NCI-H2196 (cell line): ENCODE measurements at regions not wholly inside any gene's neighbourhood (a gene's known extent, or its start where the extent isn't known, plus 50 kb on each side); places are given as distances from the start of the nearest gene placed in this dataset.

Experiments used
- DNase-seq: peaks from one replicate; lab custom pipeline; 2025; ENCODE audit not compliant: unreplicated experiment; lab: John Stamatoyannopoulos, UW

DNA sequence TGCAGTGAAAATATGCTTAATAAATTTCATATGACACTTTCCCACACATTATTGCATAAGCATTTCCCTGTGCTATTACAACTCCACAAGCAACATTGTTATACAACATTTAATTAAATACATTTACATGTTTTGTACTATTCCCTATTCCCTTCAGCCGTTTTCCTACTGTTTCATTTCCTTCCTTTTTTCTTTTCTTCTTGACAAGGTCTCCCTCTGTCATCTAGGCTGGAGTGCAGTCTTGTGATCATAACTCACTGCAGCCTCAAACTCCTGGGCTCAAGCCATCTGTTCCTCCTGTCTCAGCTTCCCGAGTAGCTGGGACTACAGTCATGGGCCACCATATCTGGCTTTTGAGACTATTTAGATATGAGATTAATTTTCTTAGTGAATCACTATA lies 254.7 kb downstream of the NFKBIZ start:
- no peak for DNase-seq

DNA sequence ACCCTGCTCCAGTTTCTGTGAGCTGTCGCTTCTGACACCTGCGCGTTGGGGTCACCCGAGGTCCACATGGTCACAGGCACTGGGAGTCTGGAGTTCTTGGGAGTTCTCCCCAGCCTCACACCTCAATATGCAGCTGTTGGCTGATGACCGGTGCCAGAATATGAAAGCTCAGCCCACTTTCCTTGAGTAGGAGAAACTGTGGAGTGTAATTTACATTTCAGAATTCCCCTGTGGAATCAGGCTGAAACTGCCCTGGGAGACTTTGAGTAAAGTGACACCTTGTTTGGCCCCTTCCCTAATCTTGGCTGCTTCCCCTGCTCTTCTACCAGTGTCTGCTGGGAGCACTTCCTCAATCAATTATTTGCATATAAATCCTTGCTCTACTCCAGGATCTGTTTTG lies 255.9 kb downstream of the NFKBIZ start:
- no peak for DNase-seq

DNA sequence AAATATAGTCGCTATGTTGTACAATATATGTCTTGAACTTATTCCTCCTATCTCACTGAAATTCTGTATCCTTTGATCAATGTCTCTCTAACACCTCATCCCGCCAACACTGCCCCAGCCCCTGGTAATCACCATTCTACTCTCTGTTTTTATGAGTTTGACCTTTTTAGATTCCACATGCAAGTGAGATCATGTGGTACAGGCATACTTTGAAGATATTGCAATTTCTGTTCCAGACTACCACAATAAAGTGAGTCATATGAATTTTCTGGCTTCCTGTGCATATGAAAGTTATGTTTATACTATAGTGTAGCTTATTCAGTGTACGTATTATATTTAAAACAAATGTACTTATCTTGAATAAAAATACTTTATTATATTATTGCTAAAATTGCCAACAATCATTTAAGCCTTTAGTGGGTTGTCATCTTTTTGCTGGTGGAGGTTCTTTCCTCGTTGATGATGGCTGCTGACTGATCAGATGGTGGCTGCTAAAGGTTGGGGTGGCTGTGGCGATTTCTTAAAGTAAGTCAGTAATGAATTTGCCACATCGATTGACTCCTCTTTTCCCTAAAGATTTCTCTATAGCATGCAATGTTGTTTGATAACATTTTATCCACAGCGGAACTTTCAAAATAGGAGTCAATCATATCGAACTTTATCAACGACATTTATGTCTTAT lies 257.2 kb downstream of the NFKBIZ start:
- DNase-seq = no peak

DNA sequence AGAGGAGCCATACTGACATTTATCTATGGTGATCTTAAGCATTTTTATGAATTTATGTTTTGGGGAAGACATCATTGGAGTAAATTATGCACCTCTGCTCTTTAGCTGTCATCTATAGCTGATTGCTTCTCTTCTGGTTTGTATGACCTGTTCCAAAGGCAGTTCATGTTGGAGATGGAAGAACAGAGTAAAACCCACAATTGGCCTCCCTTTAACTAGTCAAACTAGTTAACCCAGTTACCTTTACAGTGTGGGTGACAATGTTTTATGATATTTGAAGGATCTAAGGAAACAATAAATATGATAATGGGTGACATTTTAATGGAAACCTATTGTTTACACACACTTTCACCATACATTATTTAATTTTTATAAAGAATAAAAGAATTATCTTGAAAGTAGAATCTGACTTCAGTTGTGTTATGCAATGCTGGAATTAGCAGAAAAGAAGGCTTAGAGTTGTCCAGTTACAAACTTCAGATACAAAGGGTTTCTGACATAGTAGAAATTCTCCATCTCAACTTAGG lies 263.5 kb downstream of the NFKBIZ start:
- DNase-seq = no peak

DNA sequence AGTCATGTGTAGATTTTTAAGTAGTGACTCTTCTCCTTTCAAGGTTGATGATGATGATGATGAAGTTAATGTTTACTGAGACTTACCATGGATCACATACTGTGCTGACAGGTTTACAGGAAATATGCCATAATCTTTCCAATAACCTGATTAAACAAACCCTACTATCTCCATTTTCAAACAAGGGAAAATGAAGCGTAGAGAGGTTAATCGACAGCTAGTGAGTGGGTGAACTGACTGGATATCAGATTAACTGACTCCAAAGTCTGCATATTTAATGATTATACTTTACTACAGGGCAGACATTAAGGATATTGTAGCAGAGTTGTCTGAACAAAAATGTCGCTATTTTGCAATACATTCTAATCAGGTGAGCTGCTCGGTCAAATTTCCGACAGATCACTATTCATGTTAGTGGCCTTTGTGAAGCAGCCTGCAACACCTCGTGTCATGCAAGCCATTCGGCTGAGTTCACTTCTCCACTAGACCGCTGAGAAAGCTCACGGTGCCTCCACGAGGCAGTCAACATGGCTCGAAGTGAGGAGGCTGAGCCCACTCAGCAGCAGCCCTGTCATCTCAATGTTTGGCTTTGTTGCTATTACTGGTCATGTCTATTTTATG lies 264.2 kb downstream of the NFKBIZ start:
- no peak for DNase-seq

DNA sequence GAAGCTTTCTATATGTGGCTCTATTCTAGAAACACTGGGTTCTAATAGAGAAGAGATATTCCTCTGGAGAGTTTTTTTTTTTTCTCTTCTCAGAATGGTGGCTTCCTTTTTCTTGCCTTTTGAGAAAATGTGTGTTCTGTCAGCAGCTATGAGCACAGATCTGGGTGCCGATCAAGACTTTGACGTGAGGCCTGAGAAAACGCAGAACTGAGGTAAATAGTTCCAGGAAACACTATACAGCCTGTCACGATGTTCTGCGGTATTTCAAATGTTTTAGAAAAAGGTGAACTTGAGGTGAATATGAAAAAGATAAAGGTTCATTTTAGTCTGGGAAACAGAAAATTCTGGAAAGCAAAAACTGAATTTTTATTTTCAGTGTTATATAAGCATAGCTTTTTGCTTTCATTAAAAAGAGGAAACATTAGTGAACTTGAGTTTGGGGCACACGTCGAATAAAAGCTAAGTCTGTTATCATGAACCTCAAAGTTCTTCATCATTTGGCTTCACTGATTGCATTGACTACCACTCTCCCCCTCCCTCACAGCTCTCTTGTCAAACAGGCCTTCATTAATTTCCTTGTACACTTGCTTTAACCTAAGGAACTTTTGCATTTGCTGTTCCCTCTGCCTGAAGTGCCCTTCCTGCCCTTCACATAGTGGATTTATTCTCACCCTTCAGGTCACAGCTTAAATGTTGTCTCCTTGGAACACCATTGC lies 265.1 kb downstream of the NFKBIZ start:
- no peak for DNase-seq

DNA sequence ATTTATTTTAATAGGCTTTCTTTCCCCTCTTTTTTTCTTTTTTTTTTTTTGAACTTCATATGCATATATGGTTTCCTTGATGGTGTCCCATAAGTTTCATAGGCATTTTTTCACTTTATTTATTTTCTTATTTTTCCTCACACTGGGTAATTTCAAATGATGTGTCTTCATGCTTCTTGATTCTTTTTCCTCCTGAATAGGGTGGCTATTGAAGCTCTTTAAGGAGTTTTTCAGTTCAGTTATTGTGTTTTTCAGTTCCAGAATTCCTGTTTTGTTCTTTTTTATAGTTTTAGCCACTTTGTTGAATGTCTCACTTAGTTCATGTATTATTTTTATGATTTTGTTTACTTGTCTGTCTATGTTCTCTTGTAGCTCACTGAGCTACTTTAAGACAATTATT lies 273.2 kb downstream of the NFKBIZ start:
- DNase-seq = no peak

DNA sequence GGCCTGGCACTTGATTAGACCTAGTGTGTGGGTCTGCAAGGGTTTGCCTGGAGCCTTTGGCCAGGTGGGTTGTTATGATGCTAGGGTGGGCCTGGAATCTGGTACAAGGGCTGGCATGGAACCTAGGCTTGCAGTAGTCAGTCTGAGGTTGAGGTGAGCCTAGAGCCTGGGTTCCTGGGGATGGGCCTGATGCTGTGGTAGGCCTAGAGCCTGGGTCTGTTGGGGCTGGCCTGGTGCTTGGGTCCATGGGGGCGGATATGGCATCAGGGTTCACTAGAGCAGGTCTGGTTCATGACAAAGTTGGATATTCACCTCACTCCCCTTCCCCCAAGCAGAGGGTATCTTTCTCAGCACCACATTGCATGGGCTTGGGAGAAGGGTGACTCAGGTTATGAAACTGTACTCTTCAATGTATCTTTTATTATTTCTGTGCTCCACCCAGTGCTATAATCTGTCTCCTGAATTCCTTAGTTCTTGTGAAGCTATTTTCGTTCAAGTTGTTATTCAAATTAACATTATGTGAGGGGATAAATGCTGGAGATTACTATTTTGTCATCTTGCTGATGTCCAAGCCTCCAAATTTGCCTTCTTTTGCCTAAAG lies 274.4 kb downstream of the NFKBIZ start:
- no peak for DNase-seq

DNA sequence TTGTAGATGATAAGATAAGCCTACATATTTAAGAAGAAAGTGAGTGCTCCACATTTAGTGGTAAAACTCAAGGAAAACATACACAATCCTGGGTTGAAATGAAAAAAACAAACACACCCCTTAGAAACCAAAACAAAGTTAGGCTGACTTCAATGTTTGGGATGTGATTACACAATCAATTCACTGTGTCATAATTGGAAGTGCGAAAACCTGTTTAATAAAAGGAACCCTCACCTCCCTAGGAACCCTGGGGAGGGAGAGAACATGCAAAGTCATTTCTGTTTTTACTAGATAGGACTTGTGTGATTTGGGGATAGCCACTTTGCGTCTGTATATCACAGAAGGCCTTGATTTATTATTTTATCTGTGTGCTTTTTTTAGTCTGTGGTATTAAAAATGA lies 275.0 kb downstream of the NFKBIZ start:
- no peak for DNase-seq

DNA sequence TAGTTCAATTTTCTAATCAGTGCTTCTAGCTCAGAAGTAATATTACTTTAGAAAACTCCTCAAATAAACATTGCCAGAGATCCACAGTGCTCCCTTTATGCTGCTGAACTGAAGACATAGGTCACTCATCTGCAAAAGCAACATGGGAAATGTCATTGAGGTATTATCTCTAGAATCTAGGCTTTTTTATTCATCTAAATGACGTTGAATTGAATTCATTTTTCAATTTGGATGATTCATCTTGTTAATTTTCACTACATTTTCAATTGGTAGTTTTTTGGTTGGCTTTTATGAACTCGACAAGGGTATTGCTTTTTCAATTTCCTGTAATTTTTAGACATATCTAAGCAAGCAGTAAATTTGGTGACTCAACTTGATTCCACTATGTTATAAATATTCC lies 275.4 kb downstream of the NFKBIZ start:
- no peak for DNase-seq

DNA sequence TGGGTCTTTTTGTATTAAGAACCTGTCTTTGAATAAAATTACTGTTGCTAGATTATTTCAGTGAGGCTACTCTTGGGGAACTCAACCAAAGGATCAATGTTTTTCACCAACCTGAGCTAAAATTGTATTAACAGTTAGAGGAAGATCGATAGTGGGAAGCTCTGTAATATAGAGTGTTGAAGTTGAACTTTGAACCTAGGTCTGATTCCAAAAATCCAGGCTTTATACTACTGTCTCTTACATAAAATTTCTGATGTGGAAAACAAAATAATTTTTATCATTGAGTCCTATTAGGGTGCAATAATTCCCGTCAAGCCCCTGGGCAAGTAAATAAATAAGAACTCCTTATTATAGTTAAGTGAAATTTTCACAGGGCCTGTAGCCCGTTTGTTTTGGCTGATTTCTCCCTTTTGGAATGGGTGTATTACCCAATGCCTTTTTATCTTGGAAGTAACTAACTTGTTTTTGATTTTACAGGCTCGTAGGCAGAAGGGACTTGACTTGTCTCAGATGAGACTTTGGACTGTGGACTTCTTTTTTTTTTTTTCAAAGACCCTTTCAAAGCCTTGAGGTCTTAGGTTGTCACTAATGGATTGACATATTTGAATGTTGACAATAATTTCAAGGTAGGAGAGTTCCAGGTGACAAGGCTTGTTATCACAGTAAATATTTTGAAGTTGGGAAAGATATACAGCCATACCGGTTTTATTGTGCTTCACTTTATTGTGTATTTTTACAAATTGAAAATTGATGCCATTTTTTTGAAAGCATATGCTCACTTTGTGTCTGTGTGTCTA lies 276.1 kb downstream of the NFKBIZ start:
- no peak for DNase-seq

DNA sequence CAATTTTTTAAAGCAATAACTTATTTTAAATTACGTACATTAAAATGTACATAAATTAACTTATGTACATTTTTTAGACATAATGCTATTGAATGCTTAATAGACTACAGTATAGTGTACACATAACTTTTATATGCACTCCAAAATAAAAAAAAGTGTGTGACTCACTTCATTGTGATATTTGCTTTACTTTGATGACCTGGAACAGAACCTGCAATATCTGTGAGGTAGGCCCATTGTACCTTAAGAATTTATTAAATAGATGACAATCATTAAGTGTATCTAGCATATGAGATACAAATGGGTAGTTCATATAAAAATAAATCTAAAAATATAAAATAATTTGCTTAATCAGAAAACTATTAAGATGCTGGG lies 276.7 kb downstream of the NFKBIZ start:
- no peak for DNase-seq

DNA sequence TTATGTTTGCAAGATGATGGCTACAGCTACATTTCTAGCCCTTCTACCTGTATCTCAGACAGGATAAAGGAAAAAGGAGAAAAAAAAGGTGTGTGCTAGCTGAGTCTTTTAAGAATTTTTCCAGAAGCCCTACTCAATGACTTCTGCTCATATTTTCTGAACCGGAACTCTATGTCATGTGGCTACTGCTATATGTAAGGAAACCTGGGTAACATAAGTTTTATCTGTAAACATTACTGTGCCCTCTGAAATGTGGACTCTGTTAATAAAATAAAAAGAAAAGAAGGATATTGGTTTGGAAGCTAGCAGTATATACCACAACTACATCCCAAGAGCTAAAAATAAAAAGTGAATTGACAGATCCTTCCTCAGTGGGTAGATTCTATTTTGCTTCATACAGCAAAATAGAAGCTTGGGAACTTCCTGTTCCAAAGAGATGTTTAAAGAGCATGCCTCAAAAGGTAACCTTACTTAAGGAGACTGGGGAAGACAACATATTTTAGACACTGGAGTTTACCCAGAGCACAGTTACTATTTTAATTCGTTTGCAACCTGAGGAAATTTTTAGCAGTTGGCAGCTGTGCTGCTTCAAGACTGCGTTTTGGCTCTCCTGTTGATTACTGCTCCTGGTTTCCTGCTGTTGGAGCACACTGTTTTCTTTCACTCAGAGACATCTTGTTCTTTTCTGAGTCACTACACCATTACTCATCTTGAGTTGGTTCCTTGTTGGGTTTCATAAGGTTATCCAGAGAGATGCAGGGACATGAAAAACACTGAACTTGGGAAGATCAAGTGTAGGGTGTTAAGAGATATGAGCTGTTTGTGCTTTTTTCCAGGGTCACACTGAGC lies 280.7 kb downstream of the NFKBIZ start:
- no peak for DNase-seq

DNA sequence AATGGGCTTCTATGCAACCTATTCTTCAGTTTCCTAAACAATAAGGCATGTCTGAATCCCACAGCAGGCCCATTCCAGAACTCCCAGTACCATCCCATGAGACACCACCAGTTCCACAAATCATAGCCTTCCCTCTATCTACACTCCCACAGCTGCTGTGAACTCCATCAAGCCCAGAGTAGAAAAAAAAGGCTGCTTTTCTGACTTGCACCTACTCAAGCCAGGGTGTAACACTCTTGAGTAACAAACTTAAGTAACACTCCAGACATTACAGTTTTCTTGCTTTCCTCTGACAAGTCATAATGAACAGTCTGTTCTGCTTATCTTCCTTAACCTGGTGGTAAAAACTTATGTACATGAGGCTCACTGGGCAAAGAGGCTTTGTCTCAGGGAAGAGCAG lies 283.1 kb downstream of the NFKBIZ start:
- no peak for DNase-seq

DNA sequence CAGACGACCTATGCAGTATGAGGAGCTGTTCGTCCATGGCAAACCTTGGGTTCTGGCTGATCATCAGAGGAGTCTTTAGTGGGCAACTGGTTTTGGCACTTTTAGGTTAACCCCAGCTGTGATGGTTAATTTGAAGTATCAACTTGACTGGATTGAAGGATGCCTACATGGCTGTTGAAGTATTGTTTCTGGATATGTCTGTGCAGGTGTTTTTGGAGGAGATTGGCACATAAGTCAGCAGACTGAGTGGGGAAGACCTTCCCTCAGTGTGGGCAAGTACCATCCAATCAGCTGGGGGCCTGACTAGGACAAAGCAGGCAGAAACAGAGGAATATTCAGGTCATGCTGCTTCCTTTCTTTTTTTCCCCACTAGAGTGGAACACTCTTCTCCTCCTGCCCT lies 284.1 kb downstream of the NFKBIZ start:
- no peak for DNase-seq

DNA sequence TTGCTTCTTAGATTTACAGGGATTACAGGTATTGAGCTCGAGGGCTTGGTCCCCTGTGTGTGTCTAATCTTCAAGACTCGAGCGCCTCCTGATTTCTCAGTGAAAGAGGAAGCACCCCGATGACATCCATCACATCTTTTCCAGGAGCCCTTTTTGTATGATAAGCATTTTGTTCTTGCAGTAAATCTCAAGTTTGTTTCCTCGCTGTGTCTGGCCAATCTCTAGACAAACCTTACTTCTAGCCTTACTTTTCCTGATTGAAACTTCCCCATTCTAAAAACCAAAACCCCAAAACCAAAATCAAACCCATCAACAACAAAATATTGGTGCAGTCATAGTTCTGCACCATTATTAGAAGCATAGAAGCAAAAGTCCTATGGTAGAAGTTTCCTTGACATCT lies 286.0 kb downstream of the NFKBIZ start:
- DNase-seq = no peak

DNA sequence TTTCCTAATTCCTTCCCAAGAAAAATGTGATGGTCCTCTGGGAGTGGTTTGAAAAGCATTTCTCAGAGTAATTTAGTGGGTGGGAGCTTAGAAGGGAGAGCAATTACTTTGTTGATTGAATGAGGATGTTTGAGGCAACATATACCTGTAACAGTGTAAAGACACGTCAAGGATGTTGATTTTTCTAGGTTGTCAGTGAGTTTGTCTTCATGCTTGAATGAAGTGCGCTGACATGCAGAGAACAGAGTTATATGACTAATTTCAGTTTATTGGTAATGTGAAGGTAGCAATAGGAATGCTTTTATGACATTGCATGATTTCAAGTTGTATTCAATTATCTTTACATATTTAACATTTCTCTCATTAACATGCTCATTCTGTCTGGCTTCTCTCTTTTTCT lies 286.9 kb downstream of the NFKBIZ start:
- DNase-seq = no peak

DNA sequence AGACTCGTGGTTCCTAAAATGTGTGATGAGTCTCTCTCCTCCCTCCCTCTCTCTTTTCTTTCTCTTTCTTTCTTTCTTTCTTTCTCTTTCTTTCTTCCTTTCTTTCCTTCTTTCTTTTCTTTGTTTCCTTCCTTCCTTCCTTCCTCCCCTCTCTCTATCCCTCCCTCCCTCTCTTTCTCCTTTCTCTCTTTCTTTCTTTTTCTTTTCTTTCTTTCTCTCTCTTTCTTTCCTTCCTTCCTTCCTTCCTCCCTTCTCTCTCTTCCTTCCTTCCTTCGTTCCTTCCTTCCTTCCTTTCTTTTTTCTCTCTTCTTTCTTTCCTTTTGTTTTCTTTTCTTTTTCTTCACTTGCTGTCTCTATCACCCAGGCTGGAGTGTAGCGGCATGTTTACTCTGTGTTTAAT lies 290.8 kb downstream of the NFKBIZ start:
- no peak for DNase-seq

DNA sequence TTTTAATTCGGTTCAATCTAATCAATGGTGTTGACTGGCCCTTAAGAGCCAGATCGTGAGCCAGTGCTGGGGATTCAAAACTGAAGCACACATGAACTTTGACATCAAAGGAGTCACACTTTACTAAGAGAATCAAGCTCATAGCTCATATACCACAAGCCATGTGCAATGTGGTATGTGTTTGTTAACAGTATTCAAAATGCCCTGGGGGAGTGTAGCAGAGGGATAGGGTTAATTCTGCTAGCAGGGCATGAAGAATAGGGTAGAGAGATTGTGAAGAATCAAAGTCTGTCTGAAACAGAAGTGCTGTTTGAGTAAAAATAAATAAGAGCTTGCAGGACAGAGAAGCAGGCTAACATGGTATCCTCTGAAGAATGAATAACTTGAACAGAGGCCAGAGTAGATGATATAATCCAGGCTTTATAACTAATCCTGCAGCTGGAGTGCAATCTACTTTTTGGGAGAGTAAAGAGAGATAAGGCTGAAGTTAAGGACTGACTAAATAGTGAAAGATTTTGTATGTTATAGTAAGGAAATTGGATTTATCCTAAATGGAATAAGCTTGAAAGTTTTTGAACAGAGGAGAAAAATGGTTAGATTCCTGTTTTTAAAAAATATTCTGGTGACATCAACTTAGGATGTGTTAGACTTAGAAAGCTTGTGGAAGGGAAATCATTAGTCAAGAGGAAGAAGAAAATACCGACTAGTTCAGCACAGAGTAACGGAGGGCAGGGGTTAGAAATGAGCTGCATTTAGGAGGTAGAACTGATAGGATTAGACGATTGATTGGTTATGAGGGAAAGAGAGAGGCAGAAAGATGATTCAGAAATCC lies 292.0 kb downstream of the NFKBIZ start:
- DNase-seq = no peak

DNA sequence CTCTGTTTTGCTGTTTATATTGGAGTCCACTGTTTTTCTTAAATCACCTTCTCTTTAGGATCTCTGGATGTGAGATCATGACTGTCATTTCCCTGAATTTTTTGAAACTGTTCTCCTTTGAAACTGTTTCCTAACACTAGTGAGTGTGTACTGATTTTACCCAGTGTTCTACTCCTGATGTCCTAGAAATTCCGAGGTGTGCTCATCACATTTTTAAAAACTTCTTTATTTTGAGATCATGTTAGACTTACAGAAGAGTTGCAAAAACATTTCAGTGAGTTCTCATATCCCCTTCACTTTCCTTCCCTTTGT lies 292.6 kb downstream of the NFKBIZ start:
- no peak for DNase-seq
